Parathyroid adenoma (tissue), 2 donors: ENCODE measurements at regions not wholly inside any gene's neighbourhood (a gene's known extent, or its start where the extent isn't known, plus 50 kb on each side); places are given as distances from the start of the nearest gene placed in this dataset.

ENCODE experiments used
- H2AFZ ChIP-seq: fragments of 300-600 bp; sonication (generic); one replicate; pipeline ENCODE4 v1.7.0; 2017; ENCODE audit warnings: antibody characterized with exemption, mild to moderate bottlenecking
- H3K27ac ChIP-seq: fragments of 300-600 bp; sonication (generic); one replicate; pipeline ENCODE4 v1.7.0; 2017
- H3K27me3 ChIP-seq: fragments of 300-600 bp; sonication (generic); one replicate; pipeline ENCODE4 v1.7.0; 2017; ENCODE audit warnings: low read length; ENCODE audit not compliant: control insufficient read depth, insufficient read depth
- H3K36me3 ChIP-seq: fragments of 300-600 bp; sonication (generic); one replicate; pipeline ENCODE4 v1.7.0; 2017; ENCODE audit warnings: low read length; ENCODE audit not compliant: control insufficient read depth, insufficient read depth
- H3K4me1 ChIP-seq: fragments of 300-600 bp; sonication (generic); one replicate; pipeline ENCODE4 v1.7.0; 2017; ENCODE audit warnings: control low read depth
- H3K4me2 ChIP-seq: fragments of 300-600 bp; sonication (generic); one replicate; pipeline ENCODE4 v1.7.0; 2017; ENCODE audit warnings: low read length
- H3K4me3 ChIP-seq: fragments of 300-600 bp; sonication (generic); one replicate; pipeline ENCODE4 v1.7.0; 2017; ENCODE audit warnings: low read depth, low read length
- H3K79me2 ChIP-seq: fragments of 300-600 bp; sonication (generic); one replicate; pipeline ENCODE4 v1.7.0; 2017; ENCODE audit warnings: control low read depth
- H3K9ac ChIP-seq: fragments of 300-600 bp; sonication (generic); one replicate; pipeline ENCODE4 v1.7.0; 2017; ENCODE audit warnings: mild to moderate bottlenecking
- H3K9me3 ChIP-seq: fragments of 300-600 bp; sonication (generic); one replicate; pipeline ENCODE4 v1.7.0; 2017; ENCODE audit warnings: low read length; ENCODE audit not compliant: control insufficient read depth
- TF ChIP-seq, protein P1 (sequence below): fragments of 300-600 bp; sonication (generic); IDR thresholded peaks from one replicate; pipeline ENCODE4 v1.7.0; 2017; ENCODE audit warnings: antibody characterized with exemption, mild to moderate bottlenecking
- donor health status: primary hyperparathyroidism.

DNA sequence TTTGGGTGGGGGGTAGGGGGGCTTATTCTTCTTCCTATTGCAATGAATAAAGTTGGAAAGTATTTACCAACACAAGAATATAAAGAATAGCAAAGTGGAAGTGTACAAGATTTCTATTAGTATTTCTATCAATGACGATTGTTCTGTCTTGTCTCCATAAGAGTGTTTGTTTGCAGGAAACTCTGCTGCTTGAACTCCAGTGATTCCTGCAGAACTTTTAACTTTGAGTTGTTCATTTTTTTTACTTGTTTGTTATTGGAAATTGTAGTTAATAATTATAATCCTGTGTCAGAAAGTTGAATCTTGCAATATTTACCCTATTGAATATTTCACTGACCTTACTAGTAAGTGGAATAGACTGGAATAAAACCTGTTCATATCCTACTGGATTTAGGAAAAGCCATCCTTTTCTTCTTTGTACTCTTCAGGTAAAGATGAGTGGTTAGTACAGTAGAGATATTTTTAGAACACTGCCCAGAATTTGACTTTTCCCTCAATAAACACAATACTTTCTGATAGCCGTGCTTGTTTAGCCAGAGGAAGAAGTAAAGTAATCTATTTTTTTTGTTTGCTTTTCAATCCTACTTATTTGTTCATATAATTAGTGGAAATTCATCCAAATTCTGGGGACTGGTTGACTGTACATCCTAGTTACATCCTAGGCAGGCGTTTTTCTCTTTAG lies 340.4 kb downstream of the TENT4A start:
- Histone ChIP-seq H3K9ac (no peak overlapping the region), H3K4me1 (no peaks in the 10 kb centered on the region), H3K79me2 (no peaks in the 10 kb centered on the region), H2AFZ (no peak overlapping the region), H3K27me3 (no peaks in the 10 kb centered on the region), H3K9me3 (no peaks in the 10 kb centered on the region), H3K36me3 (no peaks in the 10 kb centered on the region), H3K4me2 (no peak overlapping the region), H3K4me3 (no peak overlapping the region), H3K27ac (no peak overlapping the region)
- TF ChIP-seq, protein P1, sequence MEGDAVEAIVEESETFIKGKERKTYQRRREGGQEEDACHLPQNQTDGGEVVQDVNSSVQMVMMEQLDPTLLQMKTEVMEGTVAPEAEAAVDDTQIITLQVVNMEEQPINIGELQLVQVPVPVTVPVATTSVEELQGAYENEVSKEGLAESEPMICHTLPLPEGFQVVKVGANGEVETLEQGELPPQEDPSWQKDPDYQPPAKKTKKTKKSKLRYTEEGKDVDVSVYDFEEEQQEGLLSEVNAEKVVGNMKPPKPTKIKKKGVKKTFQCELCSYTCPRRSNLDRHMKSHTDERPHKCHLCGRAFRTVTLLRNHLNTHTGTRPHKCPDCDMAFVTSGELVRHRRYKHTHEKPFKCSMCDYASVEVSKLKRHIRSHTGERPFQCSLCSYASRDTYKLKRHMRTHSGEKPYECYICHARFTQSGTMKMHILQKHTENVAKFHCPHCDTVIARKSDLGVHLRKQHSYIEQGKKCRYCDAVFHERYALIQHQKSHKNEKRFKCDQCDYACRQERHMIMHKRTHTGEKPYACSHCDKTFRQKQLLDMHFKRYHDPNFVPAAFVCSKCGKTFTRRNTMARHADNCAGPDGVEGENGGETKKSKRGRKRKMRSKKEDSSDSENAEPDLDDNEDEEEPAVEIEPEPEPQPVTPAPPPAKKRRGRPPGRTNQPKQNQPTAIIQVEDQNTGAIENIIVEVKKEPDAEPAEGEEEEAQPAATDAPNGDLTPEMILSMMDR: no peak

DNA sequence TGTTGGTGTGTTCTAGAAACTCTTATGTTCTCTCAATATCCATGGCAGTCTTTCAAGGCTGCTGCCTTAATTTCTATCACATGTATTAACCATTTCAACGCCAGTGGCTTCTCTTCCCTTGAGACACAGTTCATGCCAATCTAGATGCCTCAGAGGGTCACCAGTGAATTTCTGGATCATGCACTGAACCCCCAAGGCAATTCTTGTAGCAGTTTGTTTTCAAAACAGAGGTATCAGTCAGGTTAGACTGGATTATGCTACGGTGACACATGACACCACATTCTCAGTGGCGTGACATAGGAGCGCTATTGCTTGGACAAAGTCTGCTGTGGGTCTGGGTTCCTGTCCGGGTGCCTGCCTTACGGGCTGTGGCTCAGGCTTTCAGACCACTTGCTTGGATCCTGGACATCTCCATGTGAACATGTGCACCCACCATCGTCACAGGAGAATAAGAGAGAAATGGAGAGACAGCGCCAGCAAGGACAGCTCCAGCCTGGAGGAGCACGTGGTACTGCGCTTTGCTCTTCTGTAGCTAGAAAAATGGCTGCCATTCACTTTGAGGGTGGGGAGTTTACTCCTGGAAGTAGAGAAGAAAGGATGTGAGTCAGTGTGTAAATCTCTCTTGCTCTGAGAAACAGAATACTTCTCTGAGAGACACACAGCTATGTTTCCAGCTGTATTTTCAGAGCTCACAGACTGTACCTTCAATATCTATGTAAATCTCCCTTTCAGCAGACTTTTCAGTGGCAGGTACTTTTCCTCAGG lies 329.3 kb upstream of the ADCY2 start:
- Histone ChIP-seq H3K9me3 (no peaks in the 10 kb centered on the region), H3K4me2 (no peak overlapping the region), H3K9ac (no peak overlapping the region), H3K4me3 (no peak overlapping the region), H3K36me3 (no peaks in the 10 kb centered on the region), H2AFZ (no peak overlapping the region), H3K79me2 (no peaks in the 10 kb centered on the region), H3K27me3 (no peaks in the 10 kb centered on the region), H3K27ac (no peak overlapping the region), H3K4me1 (no peaks in the 10 kb centered on the region)
- TF ChIP-seq, protein P1: no peak

DNA sequence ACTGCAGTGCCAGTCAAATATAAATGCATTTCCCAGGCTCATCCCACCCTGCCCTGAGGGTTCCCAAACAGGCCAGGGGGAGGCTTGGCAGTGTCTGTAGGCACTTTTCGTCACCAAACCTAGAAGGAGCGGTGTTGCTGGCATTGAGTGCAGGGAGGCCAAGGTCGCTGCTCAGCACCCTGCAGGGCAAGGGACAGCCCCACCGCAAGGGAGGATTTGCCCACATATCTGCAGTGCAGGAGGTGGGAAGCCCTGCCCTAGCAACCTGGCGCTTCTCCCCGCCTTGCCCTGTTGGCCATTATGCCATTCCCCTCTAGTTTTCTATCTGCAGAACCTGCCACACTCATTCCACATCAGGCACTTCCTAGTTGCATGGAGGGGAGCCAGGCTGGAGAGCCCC lies 327.8 kb upstream of the ADCY2 start:
- no peaks in the 10 kb centered on the region for H3K79me2 ChIP-seq
- no peak overlapping the region for H3K27ac ChIP-seq
- H3K36me3 ChIP-seq: no peaks in the 10 kb centered on the region
- H3K9ac ChIP-seq: no peak overlapping the region
- H3K4me2 ChIP-seq: no peak overlapping the region
- no peak overlapping the region for H2AFZ ChIP-seq
- no peaks in the 10 kb centered on the region for H3K4me1 ChIP-seq
- no peaks in the 10 kb centered on the region for H3K9me3 ChIP-seq
- TF ChIP-seq, protein P1: no peak
- H3K27me3 ChIP-seq: no peaks in the 10 kb centered on the region
- H3K4me3 ChIP-seq: no peak overlapping the region

- no peaks in the 10 kb centered on the region for H3K79me2 ChIP-seq
- H3K36me3 ChIP-seq: no peaks in the 10 kb centered on the region
- H2AFZ ChIP-seq: no peak overlapping the region
- H3K4me1 ChIP-seq: no peaks in the 10 kb centered on the region
- H3K4me2 ChIP-seq: no peak overlapping the region
- no peak overlapping the region for H3K27ac ChIP-seq
- no peaks in the 10 kb centered on the region for H3K27me3 ChIP-seq
- TF ChIP-seq, protein P1: no peak
- no peaks in the 10 kb centered on the region for H3K9me3 ChIP-seq
- no peak overlapping the region for H3K9ac ChIP-seq
- H3K4me3 ChIP-seq: no peak overlapping the region
These were observed 327.0 kb upstream of the ADCY2 start for GRCh38 chr5:7068899-7069298.

GRCh38 chr5:7072188-7072587 lies 323.8 kb upstream of the ADCY2 start:
- H2AFZ ChIP-seq: no peak overlapping the region
- H3K9me3 ChIP-seq: no peaks in the 10 kb centered on the region
- H3K4me2 ChIP-seq: no peak overlapping the region
- no peaks in the 10 kb centered on the region for H3K27me3 ChIP-seq
- no peak overlapping the region for H3K9ac ChIP-seq
- TF ChIP-seq, protein P1: no peak
- no peaks in the 10 kb centered on the region for H3K36me3 ChIP-seq
- no peaks in the 10 kb centered on the region for H3K79me2 ChIP-seq
- no peak overlapping the region for H3K27ac ChIP-seq
- H3K4me3 ChIP-seq: no peak overlapping the region
- no peaks in the 10 kb centered on the region for H3K4me1 ChIP-seq
